ENCODE measurements at regions not wholly inside any gene's neighbourhood (a gene's known extent, or its start where the extent isn't known, plus 50 kb on each side); places are given as distances from the start of the nearest gene placed in this dataset.

- TF ChIP-seq, protein P1, sequence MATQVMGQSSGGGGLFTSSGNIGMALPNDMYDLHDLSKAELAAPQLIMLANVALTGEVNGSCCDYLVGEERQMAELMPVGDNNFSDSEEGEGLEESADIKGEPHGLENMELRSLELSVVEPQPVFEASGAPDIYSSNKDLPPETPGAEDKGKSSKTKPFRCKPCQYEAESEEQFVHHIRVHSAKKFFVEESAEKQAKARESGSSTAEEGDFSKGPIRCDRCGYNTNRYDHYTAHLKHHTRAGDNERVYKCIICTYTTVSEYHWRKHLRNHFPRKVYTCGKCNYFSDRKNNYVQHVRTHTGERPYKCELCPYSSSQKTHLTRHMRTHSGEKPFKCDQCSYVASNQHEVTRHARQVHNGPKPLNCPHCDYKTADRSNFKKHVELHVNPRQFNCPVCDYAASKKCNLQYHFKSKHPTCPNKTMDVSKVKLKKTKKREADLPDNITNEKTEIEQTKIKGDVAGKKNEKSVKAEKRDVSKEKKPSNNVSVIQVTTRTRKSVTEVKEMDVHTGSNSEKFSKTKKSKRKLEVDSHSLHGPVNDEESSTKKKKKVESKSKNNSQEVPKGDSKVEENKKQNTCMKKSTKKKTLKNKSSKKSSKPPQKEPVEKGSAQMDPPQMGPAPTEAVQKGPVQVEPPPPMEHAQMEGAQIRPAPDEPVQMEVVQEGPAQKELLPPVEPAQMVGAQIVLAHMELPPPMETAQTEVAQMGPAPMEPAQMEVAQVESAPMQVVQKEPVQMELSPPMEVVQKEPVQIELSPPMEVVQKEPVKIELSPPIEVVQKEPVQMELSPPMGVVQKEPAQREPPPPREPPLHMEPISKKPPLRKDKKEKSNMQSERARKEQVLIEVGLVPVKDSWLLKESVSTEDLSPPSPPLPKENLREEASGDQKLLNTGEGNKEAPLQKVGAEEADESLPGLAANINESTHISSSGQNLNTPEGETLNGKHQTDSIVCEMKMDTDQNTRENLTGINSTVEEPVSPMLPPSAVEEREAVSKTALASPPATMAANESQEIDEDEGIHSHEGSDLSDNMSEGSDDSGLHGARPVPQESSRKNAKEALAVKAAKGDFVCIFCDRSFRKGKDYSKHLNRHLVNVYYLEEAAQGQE (IDR thresholded peaks at IDR 0.05) = no peak
- TF ChIP-seq, protein P2, sequence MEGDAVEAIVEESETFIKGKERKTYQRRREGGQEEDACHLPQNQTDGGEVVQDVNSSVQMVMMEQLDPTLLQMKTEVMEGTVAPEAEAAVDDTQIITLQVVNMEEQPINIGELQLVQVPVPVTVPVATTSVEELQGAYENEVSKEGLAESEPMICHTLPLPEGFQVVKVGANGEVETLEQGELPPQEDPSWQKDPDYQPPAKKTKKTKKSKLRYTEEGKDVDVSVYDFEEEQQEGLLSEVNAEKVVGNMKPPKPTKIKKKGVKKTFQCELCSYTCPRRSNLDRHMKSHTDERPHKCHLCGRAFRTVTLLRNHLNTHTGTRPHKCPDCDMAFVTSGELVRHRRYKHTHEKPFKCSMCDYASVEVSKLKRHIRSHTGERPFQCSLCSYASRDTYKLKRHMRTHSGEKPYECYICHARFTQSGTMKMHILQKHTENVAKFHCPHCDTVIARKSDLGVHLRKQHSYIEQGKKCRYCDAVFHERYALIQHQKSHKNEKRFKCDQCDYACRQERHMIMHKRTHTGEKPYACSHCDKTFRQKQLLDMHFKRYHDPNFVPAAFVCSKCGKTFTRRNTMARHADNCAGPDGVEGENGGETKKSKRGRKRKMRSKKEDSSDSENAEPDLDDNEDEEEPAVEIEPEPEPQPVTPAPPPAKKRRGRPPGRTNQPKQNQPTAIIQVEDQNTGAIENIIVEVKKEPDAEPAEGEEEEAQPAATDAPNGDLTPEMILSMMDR (IDR thresholded peaks at IDR 0.05; ENCODE audit: low read depth, low read length, missing input control) = no peak
- no peak for TF ChIP-seq HNF4G (IDR thresholded peaks at IDR 0.05)
- no peak for TF ChIP-seq SP1 (IDR thresholded peaks at IDR 0.05)
- no peak for TF ChIP-seq EGR1 (IDR thresholded peaks at IDR 0.05; ENCODE audit: low read depth in 2 of 2)
- no peak for TF ChIP-seq RAD21 (IDR thresholded peaks at IDR 0.05)
- TF ChIP-seq YY1 (IDR thresholded peaks at IDR 0.05) = no peak
- no peak for TF ChIP-seq GABPA (IDR thresholded peaks at IDR 0.05 in 1 of 2, conservative IDR thresholded peaks at IDR 0.05 in 1 of 2)
- TF ChIP-seq, protein P3, sequence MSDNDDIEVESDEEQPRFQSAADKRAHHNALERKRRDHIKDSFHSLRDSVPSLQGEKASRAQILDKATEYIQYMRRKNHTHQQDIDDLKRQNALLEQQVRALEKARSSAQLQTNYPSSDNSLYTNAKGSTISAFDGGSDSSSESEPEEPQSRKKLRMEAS (IDR thresholded peaks at IDR 0.05) = no peak
- TF ChIP-seq NR2F2 (IDR thresholded peaks at IDR 0.05) = no peak
- no peak for TF ChIP-seq TAF1 (conservative IDR thresholded peaks at IDR 0.05)
- no peak for TF ChIP-seq RXRA (IDR thresholded peaks at IDR 0.05)
- no peak for TF ChIP-seq ZBTB33 (IDR thresholded peaks at IDR 0.05)
These were observed 312.2 kb downstream of the ALG10 start for GRCh38 chr12:34334538-34334937.
